NCI-H748 (cell line): ENCODE measurements at regions not wholly inside any gene's neighbourhood (a gene's known extent, or its start where the extent isn't known, plus 50 kb on each side); places are given as distances from the start of the nearest gene placed in this dataset.

Source experiments
- DNase-seq: peaks from one replicate; lab custom pipeline; 2025; ENCODE audit not compliant: unreplicated experiment; lab: John Stamatoyannopoulos, UW

DNA sequence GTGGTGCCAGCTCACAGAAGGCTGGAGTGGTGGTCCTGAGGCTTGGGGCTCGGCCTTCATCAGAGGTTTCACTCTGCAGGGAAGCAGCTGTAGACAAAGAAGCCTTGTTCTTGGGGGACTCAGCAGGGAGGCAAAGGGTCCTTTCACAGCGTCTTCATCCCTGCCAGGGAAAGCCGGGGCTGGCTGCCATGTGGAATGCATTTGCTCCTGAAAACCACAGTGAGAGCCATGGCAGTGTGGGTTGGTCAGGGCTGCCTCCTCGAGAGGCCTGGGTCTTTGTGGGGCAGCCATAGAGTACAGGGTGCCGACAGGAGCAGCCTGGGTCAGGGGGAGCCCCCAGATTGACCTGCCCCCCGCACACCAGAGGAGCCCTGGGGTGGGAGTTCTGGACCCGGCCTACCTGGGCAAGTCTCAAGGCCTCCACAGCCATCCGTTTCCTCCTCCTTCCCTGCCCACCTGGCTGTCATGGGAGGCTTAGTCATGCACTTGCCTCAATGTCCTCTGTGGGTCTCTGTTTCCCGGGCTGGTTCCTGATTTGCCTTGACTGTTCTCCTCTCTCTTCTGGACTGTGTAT, 144.0 kb downstream of the CDC5L start:
- no peak for DNase-seq

DNA sequence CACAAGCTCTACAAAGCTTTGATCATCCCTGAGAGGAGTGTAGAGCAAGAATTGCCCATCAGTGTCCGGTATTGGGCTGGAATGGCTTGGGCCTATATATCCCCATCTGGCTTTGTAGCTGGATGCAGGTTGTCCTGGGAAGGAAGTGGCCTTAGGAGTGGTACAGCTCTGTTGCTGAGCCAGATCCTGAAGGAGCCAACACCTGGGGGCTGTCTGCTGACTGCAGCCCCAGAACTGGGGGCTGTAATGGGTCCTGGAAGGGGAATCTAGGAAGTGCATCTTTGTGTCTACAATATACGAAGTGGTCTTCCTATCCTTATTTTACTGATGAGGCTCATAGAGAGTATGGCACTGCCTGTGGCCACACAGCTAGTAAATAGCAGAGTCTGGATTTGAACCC, 145.9 kb downstream of the CDC5L start:
- DNase-seq, result no peak

DNA sequence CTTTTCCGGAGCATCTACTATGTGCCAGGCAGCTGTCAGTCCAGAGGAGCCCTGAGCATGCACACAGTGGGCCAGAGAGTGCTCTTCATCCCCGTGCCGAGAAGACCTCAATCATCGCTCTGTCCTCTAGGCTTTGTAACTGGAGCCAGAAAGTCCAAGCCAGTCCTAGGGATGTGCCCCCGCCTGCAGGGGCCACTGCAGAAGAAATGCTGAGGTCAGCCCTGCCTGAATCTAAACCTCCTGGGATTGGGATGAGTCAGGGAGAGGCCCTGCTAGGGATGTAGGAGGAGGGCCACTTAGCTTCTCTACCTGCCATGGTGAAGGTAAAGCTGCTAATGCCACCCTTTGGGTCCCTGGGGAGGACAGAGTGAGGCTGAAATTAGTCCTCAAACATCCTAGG, 146.8 kb downstream of the CDC5L start:
- DNase-seq, result no peak

DNA sequence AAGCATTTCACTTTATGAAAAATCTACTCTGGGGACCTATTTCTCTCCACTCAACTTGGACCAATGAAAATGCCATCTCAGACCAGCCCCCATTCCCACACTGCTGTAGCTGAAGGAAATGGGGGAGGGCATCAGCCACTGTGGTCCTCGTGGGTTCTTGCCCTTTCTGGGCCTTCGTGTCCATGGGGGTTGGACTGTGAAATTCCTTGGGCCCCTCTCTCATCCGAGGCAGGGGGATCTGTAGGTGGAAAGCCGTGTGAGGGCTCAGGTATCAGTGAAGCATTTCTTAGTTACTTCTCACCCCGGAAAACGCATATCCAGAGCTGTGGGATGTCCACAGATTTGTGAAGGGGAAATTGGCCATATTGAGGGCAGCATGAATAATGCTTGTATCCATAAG, 147.9 kb downstream of the CDC5L start:
- DNase-seq, result no peak

DNA sequence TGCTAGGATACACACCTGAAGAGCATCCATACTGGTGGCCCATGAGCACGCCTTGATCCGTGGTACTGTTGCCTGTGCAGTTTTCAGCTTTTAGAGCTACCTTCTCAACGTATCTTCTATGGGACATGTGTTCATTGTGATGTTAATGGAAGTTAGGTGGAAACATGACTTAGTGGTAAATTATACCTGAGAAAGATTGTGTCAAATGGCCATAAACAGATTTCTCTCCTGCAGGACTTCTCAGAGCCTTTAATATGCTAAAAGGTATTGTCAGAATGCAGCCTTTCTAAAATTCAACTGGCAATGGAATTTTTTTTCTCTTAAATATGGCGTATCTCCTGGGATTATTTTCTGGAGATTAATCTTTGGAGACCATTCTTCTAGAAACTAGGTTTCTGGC, 148.5 kb downstream of the CDC5L start:
- no peak for DNase-seq

DNA sequence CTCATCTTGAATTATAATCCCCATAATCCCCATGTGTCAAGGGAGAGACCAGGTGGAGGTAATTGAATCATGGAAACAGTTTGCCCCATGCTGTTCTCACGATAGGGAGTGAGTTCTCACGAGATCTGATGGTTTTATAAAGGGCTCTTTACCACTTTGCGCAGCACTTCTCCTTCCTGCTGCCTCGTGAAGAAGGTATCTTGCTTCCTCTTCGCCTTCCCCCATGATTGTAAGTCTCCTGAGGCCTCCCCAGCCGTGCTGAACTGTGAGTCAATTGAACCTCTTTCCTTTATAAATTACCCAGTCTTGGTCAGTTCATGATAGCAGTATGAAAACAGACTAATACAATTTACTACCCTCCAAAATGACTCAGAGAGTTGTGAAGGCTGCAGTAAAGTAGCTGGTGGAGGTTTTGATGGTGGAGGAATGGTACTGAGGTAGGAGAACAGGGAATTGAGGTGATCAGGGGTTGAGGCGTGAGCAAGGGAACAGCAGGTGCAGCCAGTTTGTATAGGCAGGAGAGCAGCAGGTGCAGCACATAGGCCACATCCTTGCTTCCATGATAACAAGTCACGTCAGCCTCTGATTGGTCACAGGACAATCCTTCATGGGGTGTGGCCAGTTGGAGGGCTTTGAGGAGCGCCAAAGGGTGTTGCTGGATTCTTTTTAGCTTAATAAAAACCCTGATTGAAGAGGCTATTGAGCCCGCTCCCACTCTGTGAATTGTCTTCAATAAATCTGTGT, 150.0 kb downstream of the CDC5L start:
- DNase-seq, result peak; percentile 98

DNA sequence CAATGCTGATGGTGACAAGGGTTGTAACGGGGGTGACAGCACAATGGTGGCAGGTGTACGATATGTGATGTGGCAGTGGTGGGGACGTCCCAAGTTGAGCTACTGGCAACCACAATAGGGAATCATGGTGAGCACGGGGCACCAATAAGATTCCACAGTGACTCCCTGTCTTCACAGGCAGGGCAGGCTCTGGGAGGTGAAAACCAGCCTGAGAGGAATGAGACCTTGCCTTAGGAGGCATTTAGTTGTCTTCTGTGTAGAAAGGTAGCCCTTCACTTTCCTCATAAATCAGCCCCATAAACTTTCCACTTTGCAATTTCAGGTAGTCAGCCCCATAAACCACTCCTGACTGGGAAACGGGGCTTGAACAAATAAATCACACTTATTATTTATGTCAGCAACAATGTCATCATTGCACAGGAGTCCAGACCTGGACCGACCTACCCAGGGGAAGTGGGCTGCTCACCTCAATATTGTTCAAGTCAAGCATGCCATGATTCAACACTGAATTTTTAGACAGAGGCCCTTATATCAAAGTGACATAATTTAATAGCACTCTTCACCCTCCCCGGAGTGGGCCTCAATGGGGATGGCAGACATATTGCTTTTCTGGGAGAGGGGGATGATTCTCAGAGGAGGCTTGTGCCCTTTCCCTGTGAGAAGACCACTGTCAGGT, 150.8 kb downstream of the CDC5L start:
- DNase-seq, result peak; percentile 43

DNA sequence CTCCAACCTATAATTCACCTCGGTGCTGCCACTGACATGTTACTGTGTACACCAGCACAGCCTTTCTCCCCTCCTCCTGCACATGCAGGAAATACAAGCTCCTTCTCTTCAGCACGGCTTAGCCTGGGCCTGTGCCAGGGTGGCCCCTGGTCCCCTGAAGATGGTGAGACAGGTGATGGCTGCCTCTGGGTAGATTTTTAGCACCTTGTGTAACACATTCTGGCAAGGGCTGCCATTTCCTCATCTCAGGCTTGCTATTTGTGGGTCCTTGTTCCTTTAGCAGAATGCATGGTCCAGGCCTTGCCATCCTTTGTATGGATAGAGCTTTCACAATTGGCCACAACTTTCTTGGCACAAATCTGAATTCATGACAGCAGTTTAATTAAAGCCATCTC, 151.3 kb downstream of the CDC5L start:
- peak; percentile 31 for DNase-seq

DNA sequence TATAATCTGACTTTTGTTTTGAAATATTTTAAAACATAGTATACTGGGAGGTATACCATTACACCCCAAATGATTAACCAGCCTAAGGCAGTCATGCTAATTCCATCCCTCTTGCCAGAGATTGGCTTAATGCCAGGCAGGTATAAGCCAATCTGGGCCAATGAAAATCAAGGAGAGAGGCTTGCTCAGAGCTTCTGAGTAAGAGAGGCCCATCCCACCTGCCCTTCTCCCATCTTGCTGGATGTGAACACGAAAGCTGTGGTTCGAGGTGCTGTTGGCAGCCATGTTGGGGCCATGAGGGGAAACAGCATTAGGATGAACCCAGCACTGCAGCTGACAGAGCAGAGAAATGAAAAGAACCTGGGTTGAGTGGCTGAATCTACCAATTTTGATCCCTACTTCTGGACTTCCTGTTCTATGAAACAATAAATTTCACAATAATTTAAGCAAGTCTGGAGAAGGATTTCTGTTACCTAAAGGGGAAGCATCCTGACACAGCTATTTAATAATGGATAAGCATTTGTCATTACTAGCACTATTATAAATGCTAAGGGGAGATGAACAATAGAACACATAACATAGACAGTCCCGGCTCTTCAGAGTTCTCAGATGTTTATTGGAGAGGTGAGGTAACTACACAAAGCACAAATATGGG, 152.3 kb downstream of the CDC5L start:
- no peak for DNase-seq

DNA sequence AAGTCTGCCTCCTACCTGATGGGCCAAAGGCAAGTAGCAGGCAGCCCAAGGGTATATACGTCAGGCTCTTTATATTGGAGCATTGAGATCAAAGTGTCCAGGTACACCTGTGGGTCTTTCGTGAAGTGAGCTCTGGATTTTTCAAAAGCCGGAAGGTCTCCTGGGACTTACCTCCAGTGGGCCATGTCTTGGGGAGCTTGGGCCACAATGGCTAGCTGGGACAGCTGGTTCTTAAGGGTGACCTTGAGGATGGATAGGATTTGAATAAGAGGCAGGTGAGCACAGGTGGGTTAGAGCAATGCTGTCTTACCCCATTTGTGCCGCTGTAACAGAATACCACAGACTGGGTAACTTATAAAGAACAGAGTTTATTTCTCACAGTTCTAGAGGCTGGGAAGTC, 153.4 kb downstream of the CDC5L start:
- DNase-seq, result no peak

DNA sequence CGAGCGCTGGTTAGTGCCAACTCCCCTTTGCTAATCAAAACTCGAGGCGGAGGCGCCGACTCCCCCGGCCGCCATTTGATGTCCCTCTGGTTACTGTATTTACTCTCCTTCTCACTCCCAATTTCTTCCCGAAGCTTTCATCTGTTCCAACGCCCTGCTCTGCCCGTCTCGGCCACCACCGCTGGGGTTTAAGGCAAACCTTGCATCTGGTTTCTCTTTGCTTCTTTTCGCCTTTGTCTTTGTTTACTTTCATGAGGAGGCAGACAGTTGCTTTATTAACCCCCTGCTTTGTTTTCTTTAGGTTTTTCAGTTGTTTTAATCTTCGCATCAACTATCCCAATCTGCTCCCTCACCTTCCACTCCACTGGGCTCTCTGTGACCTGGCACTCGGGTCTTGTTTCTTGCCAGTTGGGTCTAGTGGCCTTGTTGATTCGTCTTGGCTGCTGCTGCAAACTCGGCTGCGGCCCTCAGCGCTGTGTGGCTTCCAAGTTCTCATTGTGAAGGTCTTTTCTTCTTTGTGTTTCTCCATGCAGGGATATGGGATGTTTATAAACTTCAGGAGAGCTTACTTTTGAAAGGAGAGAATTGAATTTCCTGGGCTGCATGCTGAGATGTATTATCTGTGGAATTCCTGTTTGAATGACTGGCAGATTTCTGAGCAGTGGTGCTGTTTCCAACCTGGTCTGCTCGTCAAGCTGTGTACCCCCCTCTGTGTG, 155.1 kb downstream of the CDC5L start:
- DNase-seq, result no peak

DNA sequence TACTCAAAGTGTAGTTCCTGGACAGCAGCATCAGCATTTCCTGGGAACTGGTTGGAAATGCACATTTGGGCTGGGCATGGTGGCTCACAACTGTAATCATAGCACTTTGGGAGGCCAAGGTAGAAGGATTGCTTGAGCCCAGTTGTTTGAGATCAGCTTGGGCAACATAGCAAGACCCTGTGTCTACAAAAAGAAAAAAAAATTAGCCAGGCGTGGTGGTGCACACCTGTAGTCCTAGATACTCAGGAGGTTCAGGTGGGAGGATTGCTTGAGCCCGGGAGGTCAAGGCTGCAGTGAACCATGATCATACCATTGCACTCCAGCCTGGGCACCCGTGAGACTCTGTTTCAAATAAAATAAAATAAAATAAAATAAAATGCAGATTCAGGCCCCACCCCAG, 156.2 kb downstream of the CDC5L start:
- no peak for DNase-seq

DNA sequence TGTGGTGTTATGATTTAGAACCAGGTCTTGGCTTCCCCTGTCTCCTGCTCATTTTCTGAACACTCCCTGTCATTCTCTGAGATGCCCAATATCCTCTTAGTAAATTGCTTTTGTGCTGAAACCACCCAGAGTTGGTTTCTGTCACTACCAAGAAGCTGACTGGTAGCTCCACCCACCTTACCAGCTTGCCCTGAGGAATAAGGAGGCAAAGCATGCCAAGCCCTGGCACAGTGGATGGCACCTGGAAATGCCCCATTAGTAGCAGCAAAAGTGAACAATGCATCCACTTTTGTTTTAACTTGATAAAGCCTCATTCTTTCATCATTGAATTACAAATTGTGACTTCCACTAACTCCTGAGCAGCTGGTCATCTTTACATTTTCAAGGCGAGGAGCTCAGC, 157.7 kb downstream of the CDC5L start:
- no peak for DNase-seq

DNA sequence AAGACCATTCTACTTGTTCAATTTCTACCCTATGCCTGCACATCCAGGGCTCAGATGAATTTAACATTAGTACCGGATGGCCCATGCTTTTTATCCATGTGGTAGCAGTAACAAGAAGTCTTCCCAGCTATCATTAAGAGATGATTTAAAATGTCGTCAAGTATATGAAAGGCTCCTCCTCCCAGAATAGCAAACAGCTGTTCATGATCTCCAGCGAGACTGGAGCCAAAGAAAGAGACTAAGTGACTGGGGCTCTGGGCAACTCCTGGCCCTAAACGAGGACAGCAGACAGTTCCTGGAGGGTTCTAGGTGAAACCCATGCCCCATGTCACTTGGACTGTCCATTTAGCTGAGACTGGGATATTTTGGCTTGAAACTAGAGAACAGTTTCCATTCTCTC, 160.8 kb downstream of the CDC5L start:
- no peak for DNase-seq

DNA sequence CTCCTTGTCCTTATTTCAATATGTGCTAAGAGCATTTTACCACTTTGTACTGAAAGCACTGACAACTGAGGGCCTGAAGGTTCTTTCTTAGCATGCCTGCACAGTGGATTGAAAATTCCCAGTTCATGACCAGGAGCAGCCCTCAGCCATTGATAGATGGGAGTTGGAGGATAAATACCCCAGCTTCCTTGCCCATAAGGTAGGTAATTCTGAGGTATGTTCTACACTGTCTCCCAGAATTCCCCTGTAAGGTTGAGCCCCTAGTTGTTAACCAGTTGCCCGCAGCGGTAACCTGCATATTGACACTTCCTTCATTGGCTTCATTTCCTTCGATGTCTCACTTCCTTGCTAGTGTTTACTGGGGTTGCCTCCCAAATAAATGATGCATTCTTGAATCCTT, 162.0 kb downstream of the CDC5L start:
- no peak for DNase-seq

DNA sequence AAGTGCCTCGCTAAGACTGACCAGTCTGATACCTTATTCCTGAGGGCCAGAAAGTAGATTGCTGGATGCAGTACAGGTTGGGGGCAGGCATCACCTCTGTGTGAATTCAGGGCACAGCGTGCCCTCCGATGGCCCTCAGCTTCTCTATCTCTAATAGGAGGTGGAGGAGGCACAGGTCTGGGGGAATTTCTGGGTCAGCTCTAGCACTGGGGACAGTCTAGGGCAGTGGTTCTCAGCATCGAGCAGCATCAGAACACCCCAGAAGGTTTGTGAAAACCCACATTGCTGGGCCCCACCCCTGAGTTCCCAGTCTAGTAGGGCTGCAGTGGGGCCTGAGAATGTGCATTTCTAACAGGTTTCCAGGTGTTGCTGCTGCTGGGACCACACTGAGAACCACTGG, 166.7 kb downstream of the CDC5L start:
- no peak for DNase-seq

DNA sequence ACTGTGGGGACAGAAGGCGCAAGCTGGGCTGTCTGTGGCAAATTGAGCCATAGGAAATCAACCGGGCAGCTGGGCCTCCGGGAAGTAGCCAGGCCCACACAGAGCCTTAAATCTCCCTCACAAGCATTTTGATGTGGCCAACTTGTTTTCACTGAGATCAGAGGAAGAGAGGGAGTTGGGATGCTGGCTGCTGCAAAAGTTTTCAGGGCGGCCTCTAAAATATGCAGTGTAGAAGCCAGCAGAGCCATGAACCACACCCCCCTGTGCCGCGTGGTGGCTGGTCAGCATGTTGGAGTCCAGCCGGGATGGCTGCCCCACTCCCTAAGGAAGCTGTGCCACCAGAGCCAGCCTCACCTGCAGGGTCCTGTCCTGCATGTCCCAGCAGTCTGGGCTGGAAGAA, 167.4 kb downstream of the CDC5L start:
- no peak for DNase-seq

DNA sequence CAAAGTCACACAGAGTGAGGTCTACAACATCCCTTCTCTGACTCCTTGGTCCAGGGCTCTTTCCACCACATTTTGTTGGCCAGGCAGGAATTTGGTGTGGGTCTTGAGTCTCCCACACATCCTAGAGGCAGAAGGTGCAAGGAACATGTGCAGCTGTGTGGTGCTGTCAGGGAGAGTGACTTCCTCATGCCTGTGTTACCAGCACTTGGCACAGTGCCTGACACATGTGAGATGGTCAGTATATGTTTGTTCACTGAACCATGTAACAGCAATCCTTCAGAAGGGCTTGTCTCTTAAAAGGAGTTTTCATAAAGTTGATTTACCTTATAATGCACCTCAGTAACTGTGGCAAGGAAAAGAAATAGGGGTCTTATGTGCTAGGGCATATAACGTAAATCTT, 168.5 kb downstream of the CDC5L start:
- DNase-seq, result peak; percentile 31

DNA sequence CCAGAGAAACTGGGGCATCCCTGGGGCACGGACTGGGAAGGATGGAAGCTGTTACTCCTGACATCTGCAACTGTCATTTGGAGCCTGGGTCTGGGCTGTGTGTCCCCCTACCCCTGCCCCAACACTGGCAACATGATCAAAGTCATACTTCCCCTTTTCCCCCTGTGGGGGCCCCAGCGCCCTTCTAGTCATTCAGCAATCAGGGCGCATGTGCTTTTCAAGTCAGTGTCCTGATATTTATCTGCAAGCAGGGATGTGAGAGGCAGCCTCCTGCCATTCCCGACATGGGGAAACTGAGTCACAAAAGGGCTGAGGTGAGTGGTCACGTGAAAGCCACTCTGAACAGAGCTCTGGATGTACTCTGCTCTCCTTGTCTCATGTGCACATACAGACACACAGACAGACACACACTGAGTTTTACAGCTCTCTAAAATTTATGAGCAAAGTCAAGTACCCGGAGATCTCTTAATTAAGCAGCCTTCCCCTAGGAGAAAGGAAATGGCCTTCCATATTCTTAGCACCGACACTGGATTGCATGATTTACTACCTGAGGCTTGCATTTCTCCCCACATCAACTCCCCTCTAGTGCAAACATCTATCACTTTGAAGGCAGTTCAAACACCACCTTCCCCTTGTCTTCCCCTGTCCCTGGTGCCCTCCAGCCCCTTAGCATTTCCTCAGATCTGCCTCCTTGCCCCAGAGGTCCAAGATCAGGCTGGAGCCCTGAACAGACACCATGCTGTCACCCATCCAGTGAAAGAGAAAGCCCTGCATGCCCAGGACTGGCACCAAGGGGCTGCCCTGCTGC, 170.7 kb downstream of the CDC5L start:
- no peak for DNase-seq

DNA sequence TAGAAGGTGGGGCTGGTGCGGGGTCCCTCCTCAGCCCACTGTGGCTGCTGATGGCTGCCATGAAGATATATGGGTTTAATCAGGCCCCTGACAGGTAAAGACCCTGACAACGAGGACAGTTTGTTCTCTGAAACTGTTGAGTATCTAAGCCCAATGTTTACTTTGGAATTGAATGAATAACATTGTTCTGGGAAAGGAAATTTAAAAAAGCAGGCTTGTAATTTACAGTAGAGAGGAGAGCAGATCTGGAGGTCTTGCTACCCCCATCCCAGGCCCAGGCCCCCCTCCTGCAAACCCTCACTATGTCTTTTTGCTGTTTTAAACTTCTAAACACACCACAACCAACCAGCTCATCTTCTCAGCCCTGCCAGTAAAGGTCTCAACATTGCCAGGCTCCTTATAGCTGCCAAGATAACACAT, 171.3 kb downstream of the CDC5L start:
- peak; percentile 32 for DNase-seq
